K562 (cell line): ENCODE measurements at regions not wholly inside any gene's neighbourhood (a gene's known extent, or its start where the extent isn't known, plus 50 kb on each side); places are given as distances from the start of the nearest gene placed in this dataset.
A peak's percentile ranks its signal among the peaks of the same experiment; 100 is the strongest.

Experiments used
- ATAC-seq: fragments of 200-7000 bp; cut with Tn5 transposase; 3 replicates; pipeline ENCODE4 v1.9.1; 2020; ENCODE audit warnings: moderate library complexity
- BruUV-seq: library from RNA; stranded (reverse); fragments of 400-500 nt; replicated peaks from 2 replicates; lab custom pipeline; 2021; lab: Mats Ljungman, UMichigan
- CTCF ChIA-PET: fragments of 300-600 bp; formaldehyde crosslinking; extraction: SDS; loops from one replicate; lab custom pipeline; 2021; ENCODE audit warnings: low intra/inter-chr PET ratio; lab: Yijun Ruan, JAX
- POLR2A ChIA-PET: fragments of 300-600, 350-650 bp; sonication (Branson Sonifier 250); formaldehyde crosslinking; extraction: SDS; loops from one replicate; lab custom pipeline; 2021; ENCODE audit warnings: antibody characterized with exemption, inconsistent platforms; lab: Yijun Ruan, JAX
- DNase-seq, 4 experiments: peaks; one replicate each; pipeline versions ENCODE4 v3.0.0 to v3.0.0-alpha.2; 2011 to 2018; ENCODE audit warnings: low spot score in 3 of 4, mixed read lengths in 3 of 4; ENCODE audit errors: extremely low read depth in 1 of 4
- FAIRE-seq: peaks from 2 replicates; lab custom pipeline; 2011; peaks lifted over from hg19 to GRCh38; lab: Jason Lieb, UNC
- H2AFZ ChIP-seq: 2 replicates; pipeline ENCODE4 v1.6.0; 2011; ENCODE audit warnings: low read depth, low read length, control low read depth, inconsistent platforms
- H3K27ac ChIP-seq: fragments of 200-600 bp; 3 replicates; pipeline ENCODE4 v1.8.0; 2011; ENCODE audit warnings: low read depth, mild to moderate bottlenecking, control low read depth, inconsistent platforms, low read length, moderate library complexity, mixed read lengths; ENCODE audit errors: extremely low read depth
- H3K27me3 ChIP-seq, 2 experiments: fragments of 300-600 bp in 1 of 2; 2 replicates in 1 of 2; 3 replicates in 1 of 2; pipeline versions ENCODE4 v1.6.0 to v1.8.0; 2011; ENCODE audit warnings: inconsistent platforms in 2 of 2, low read length in 2 of 2, mild to moderate bottlenecking in 1 of 2, mixed read lengths in 1 of 2, moderate library complexity in 1 of 2; ENCODE audit not compliant: control insufficient read depth in 2 of 2, insufficient read depth in 2 of 2
- H3K36me3 ChIP-seq: fragments of 300-600 bp; 3 replicates; pipeline ENCODE4 v1.8.0; 2011; ENCODE audit warnings: mild to moderate bottlenecking, low read length, inconsistent platforms; ENCODE audit not compliant: control insufficient read depth, insufficient read depth
- H3K4me1 ChIP-seq, 2 experiments: fragments of 200-600 bp in 1 of 2; replicated peaks in 1 of 2; 2 replicates in 1 of 2; 3 replicates in 1 of 2; pipeline versions ENCODE4 v1.5.1 to v1.8.0; 2011; ENCODE audit warnings: inconsistent platforms in 2 of 2, low read length in 2 of 2, mild to moderate bottlenecking in 1 of 2, mixed read lengths in 1 of 2, moderate library complexity in 1 of 2; ENCODE audit not compliant: control insufficient read depth in 2 of 2, insufficient read depth in 2 of 2
- H3K4me2 ChIP-seq: 2 replicates; pipeline ENCODE4 v1.6.1; 2011; ENCODE audit warnings: low read length, control low read depth, inconsistent platforms, mixed read lengths; ENCODE audit not compliant: insufficient read depth
- H3K4me3 ChIP-seq: fragments of 200-600 bp; sonication (generic), shearing (Covaris generic); 2 replicates; pipeline ENCODE4 v1.5.1; 2016; ENCODE audit warnings: control low read depth, inconsistent platforms
- H3K79me2 ChIP-seq: fragments of 200-600 bp; 3 replicates; pipeline ENCODE4 v1.8.0; 2011; ENCODE audit warnings: low read length, inconsistent platforms; ENCODE audit not compliant: control insufficient read depth, insufficient read depth
- H3K9ac ChIP-seq, 2 experiments: 2 replicates each; pipeline versions ENCODE4 v1.6.0 to v1.6.1; 2011; ENCODE audit warnings: low read depth in 2 of 2, low read length in 2 of 2, control low read depth in 1 of 2, inconsistent platforms in 1 of 2, mild to moderate bottlenecking in 1 of 2, mixed read lengths in 1 of 2; ENCODE audit not compliant: insufficient read depth in 1 of 2
- H3K9me1 ChIP-seq: one replicate; pipeline ENCODE4 v1.6.0; 2011; ENCODE audit warnings: inconsistent platforms, mild to moderate bottlenecking, low read length, moderate library complexity; ENCODE audit not compliant: control insufficient read depth, insufficient read depth
- H3K9me3 ChIP-seq: replicated peaks from 2 replicates; pipeline ENCODE4 v1.5.1; 2011; ENCODE audit warnings: low read depth, low read length, inconsistent platforms; ENCODE audit not compliant: control insufficient read depth, insufficient read depth
- H4K20me1 ChIP-seq: replicated peaks from 2 replicates; pipeline ENCODE4 v1.6.1; 2011; ENCODE audit warnings: low read length, inconsistent platforms, mixed read lengths; ENCODE audit not compliant: control insufficient read depth, insufficient read depth
- BHLHE40 ChIP-seq: IDR thresholded peaks from 2 replicates; pipeline ENCODE4 v1.6.1; 2011; ENCODE audit warnings: low read length, improper control_type of control experiment
- CBX3 ChIP-seq, 2 experiments: IDR thresholded peaks; 1 replicate in 1 of 2; 2 replicates in 1 of 2; pipeline ENCODE4 v1.6.1; 2012; ENCODE audit warnings: inconsistent platforms in 2 of 2, low read length in 2 of 2, borderline replicate concordance in 1 of 2, control low read depth in 1 of 2
- CEBPB ChIP-seq: fragments of 450-650 bp; IDR thresholded peaks from 2 replicates; pipeline ENCODE4 v1.6.1; 2016; ENCODE audit warnings: missing genetic modification characterization, missing compliant biosample characterization
- MTA2 ChIP-seq: fragments of 450-650 bp; IDR thresholded peaks from 2 replicates; pipeline ENCODE4 v1.6.1; 2016; ENCODE audit warnings: low read depth
- RB1 ChIP-seq: fragments of 450-650 bp; IDR thresholded peaks from 2 replicates; pipeline ENCODE4 v1.6.1; 2017; ENCODE audit warnings: low read depth, mild to moderate bottlenecking
- REST ChIP-seq, 2 experiments: fragments of 450-650 bp; formaldehyde crosslinking in 1 of 2; IDR thresholded peaks; 2 replicates each; pipeline versions ENCODE4 v1.4.0 to v1.6.1; 2014 to 2020; ENCODE audit warnings: mild to moderate bottlenecking in 2 of 2, borderline replicate concordance in 1 of 2, low read depth in 1 of 2
- USF2 ChIP-seq: sonication (generic); formaldehyde crosslinking; IDR thresholded peaks from 2 replicates; pipeline ENCODE4 v1.5.0; 2020; ENCODE audit warnings: missing genetic modification reagents
- WGBS: fragments of 100-300 bp; shearing (Covaris generic); methylation state at CpG from one replicate; pipeline ENCODE4 v1.1.6; 2016; ENCODE audit warnings: low coverage, mixed read lengths; ENCODE audit not compliant: insufficient coverage; ENCODE audit errors: missing lambda C conversion rate; 5-methylcytosine and 5-hydroxymethylcytosine counted together
- in situ Hi-C: fragments of 300-500 bp; cut with MboI; formaldehyde crosslinking; loops from 4 replicates; pipeline ENCODE4 v1.15.0; 2018; ENCODE audit warnings: inconsistent platforms, mixed read lengths
- intact Hi-C: fragments of 100-400 bp; cut with micrococcal nuclease; formaldehyde crosslinking; loops from 2 replicates; pipeline ENCODE4 v1.14.2; 2022
- TF ChIP-seq, protein P1 (sequence below): fragments of 250-450 bp; sonication (Bioruptor Pico); IDR thresholded peaks from 2 replicates; pipeline ENCODE4 v1.5.0; 2022; ENCODE audit warnings: mild to moderate bottlenecking
- TF ChIP-seq, protein P2 (sequence below): fragments of 250-450 bp; sonication (Bioruptor Pico); IDR thresholded peaks from 2 replicates; pipeline ENCODE4 v1.9.0; 2021; ENCODE audit warnings: mild to moderate bottlenecking

GRCh38 chr3:194069421-194070219, 66.3 kb upstream of the HES1 start:
- no TSS peak for BruUV-seq
- Histone ChIP-seq H3K9me3 (no peaks in the 10 kb centered on the region), H3K27me3 (no peaks in the 10 kb centered on the region), H3K4me1 (peaks cover 19 to 21% of the 10 kb centered on the region in 2 experiments), H2AFZ (peak overlapping the region; percentile 54; the same call in 1 of the 2 replicates), H4K20me1 (no peaks in the 10 kb centered on the region), H3K9me1 (no peaks in the 10 kb centered on the region), H3K27ac (no peak overlapping the region; the same call in 2 of the 3 replicates), H3K36me3 (no peaks in the 10 kb centered on the region), H3K9ac (no peak overlapping the region; a peak in 1 of 4 replicates), H3K4me3 (no peak overlapping the region), H3K4me2 (no peak overlapping the region), H3K79me2 (no peaks in the 10 kb centered on the region)
- in situ Hi-C loops: no loop called here
- intact Hi-C loops: loop anchor here (10.0 kb wide), 3 partner anchors 65 to 285 kb away; no protein-coding TSS in a partner anchor
- peak in 1 of 4 experiments; percentile 30 for DNase-seq
- CTCF ChIA-PET: no interaction called here
- FAIRE-seq: no peak
- peak; percentile 12; the same call in 1 of the 3 replicates for ATAC-seq
- WGBS: 67% methylated on average over 12 of the region's 12 CpGs
- POLR2A ChIA-PET: interaction anchor here (0.6 to 3.1 kb wide), 4 partner anchors 10 to 45 kb away, joined by 5 to 22 read pairs (median 6); no protein-coding TSS in a partner anchor
- TF ChIP-seq MTA2 (no peak), USF2 (peak; percentile 74), CBX3 (IDR thresholded peaks at IDR 0.05; ENCODE audit: borderline replicate concordance in 1 of 2, low read length in 2 of 2) (0 out of 3 replicates have a peak, but pooled peaks of 1 of the 2 experiments have one; percentile 36), REST (IDR thresholded peaks at IDR 0.05; ENCODE audit: borderline replicate concordance) (peak; percentile 28; the same call in 1 of the 2 replicates), REST (CRISPR knock-in tag; IDR thresholded peaks at IDR 0.05; ENCODE audit: low read depth) (no peak), BHLHE40 (no peak), CEBPB (tag) (peak; percentile 89), RB1 (no peak)
- TF ChIP-seq, protein P1, sequence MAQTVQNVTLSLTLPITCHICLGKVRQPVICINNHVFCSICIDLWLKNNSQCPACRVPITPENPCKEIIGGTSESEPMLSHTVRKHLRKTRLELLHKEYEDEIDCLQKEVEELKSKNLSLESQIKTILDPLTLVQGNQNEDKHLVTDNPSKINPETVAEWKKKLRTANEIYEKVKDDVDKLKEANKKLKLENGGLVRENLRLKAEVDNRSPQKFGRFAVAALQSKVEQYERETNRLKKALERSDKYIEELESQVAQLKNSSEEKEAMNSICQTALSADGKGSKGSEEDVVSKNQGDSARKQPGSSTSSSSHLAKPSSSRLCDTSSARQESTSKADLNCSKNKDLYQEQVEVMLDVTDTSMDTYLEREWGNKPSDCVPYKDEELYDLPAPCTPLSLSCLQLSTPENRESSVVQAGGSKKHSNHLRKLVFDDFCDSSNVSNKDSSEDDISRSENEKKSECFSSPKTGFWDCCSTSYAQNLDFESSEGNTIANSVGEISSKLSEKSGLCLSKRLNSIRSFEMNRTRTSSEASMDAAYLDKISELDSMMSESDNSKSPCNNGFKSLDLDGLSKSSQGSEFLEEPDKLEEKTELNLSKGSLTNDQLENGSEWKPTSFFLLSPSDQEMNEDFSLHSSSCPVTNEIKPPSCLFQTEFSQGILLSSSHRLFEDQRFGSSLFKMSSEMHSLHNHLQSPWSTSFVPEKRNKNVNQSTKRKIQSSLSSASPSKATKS (CRISPR knock-in tag): no peak
- TF ChIP-seq, protein P2, sequence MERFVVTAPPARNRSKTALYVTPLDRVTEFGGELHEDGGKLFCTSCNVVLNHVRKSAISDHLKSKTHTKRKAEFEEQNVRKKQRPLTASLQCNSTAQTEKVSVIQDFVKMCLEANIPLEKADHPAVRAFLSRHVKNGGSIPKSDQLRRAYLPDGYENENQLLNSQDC (CRISPR knock-in tag): no peak
